ENCODE measurements at regions not wholly inside any gene's neighbourhood (a gene's known extent, or its start where the extent isn't known, plus 50 kb on each side); places are given as distances from the start of the nearest gene placed in this dataset.
"Not testable (repeated sequence)": the region's sequence is repeated elsewhere in the genome, so short reads cannot be mapped to it uniquely, and the experiment has no call there.

DNA sequence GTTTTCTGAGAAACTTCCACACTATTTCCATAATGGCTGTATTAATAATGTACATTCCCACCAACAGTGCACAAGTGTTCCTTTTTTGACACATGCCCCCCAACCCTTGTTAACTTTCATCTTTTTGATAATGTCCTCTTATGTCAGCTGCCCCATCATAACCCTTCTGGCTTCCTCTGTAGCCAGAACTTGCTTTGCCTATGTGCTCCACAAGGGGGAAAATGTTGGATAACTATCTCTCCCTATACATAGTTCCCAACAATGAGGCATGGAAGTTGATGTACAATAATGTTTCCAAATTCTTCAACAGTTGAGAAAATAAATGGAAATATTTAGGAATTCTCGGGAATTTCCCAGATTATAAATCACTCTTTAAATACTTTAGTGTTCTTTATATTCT lies 142.9 kb downstream of the ASB9 start:
- no peak for DNase-seq (ENCODE audit: extremely low read depth, low read depth, low spot score)

DNA sequence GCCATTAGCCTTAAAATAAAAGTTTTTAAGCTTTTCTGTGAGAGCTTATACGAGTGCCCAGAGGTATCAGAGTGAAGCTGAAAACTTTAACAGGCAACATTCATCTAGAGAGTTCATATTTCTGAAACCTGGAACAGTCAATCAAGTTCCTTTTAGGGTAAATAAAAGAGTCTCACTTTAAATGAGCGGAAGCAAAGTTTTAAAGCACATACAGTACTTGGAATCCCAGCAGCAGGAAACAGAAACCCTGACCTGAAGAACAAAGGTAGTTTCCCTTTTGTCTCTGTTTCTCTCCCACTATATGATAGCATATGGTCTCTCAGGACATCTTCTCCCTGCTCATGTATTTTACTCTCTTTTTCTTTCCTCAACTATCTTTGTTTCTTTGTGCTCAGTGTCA lies 153.0 kb downstream of the ASB9 start:
- no peak for DNase-seq (ENCODE audit: extremely low read depth, low read depth, low spot score)

- no peak for DNase-seq (ENCODE audit: extremely low read depth, low read depth, low spot score)
Observed at GRCh38 chrX:15114743-15115566, 154.9 kb downstream of the ASB9 start.

DNA sequence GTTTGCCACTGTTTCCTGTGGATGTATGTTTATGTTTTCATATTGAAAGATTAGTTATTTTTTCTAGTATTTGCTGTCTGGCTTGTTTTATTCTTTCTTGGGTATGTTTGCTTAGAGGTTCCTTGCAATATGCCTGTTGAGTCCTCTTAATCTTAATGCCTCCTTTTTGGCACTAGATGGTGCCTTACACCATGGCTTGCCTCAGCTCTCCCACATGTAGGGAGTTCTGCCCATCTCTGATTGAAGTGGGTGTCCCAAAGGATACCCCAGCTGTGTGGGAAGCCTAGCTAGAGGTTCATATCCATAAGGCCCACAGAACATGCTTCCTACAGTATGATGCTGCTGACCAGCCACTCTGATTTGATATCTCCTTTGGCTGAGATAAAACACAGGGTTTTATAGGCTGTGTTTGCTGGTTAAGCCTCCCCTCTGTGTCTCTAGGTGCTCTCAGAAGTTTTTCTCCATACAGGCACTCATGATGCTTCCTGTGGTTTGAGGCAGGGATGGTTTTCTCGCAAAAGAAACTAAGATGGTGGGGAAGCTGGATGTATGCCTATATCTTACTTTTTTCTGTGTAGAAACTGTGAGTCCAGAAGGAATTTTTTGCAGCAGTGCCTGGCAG lies 162.4 kb downstream of the ASB9 start:
- DNase-seq (ENCODE audit: extremely low read depth, low read depth, low spot score), result no peak

DNA sequence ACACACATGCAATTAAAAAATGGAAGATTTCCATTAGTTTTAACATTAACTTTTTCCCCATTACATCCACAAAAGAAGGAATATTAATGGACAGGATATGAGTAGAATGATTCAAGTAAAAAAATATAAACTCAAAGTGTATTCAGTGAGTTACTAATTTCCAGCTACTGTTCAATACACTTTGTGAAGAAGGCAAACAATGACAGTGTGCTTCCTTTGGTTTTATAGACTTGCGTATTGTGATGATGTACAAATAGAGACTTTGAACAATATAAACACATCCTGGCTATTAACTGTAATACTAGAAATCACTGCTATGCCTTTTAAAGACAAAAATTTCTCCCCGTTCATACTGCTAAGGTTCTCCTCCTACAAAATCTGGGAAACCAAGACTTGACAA lies 171.4 kb downstream of the ASB9 start:
- no peak for DNase-seq (ENCODE audit: extremely low read depth, low read depth, low spot score)

- DNase-seq (ENCODE audit: extremely low read depth, low read depth, low spot score), result no peak
Observed at GRCh38 chrX:15087747-15088146, 182.1 kb downstream of the ASB9 start.

- DNase-seq (ENCODE audit: extremely low read depth, low read depth, low spot score), result no peak
Observed at GRCh38 chrX:15073313-15073712, 196.6 kb downstream of the ASB9 start.

- DNase-seq (ENCODE audit: extremely low read depth, low read depth, low spot score), result no peak
Observed at GRCh38 chrX:15072880-15073279, 197.0 kb downstream of the ASB9 start.

DNA sequence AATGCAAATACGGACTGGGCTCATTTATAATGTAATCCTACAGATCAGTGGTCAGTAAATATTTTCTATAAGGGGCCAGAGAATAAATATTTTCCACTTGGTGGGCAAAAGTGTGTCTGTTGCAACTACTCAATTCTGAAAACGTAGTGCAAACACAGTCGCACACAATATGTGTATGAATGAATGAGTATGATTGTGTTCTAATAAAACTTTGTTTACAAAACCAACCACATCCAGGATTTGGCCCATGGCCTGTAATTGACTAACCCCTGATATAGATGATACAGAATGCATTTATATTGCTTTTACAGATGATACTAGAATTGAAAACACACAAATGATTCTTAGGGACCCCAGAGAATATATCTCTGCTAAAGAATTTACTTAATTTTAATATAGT lies 197.6 kb downstream of the ASB9 start:
- no peak for DNase-seq (ENCODE audit: extremely low read depth, low read depth, low spot score)

DNA sequence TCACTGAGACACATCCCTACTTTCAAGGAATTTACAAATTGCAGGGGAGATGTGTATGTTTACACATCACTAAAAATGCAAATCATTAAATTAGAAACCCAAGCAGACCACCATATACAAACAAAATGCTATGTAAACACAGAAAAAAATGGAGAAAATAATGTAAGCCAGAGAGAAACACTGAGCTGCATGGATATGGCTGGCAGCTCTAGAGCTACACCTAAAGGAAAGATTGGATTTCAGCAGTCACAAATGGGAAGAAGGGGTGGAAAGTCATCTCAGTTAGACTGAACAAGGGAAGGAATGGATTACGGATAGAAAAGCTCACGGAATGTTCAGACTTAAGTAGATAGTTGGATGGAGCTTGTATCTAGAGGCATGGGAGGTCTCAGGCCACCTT lies 186.3 kb downstream of the MOSPD2 start:
- DNase-seq (ENCODE audit: extremely low read depth, low read depth, low spot score), result no peak

DNA sequence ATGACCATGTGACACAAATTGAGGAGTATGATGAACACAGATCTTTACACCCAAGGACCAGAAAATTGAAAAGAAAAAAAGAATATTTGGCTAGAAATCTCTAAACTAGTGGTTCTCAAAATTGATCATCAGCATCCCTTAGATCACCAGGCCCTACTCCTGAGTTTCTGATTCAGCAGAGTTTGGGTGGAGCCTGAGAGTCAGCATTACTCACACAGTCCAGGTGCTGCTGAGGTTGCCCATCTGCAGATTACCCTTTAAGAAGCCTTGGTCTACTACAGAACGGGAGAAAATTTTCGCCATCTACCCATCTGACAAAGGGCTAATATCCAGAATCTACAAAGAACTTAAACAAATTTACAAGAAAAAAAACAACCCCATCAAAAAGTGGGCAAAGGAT lies 182.8 kb downstream of the MOSPD2 start:
- no peak for DNase-seq (ENCODE audit: extremely low read depth, low read depth, low spot score)

DNA sequence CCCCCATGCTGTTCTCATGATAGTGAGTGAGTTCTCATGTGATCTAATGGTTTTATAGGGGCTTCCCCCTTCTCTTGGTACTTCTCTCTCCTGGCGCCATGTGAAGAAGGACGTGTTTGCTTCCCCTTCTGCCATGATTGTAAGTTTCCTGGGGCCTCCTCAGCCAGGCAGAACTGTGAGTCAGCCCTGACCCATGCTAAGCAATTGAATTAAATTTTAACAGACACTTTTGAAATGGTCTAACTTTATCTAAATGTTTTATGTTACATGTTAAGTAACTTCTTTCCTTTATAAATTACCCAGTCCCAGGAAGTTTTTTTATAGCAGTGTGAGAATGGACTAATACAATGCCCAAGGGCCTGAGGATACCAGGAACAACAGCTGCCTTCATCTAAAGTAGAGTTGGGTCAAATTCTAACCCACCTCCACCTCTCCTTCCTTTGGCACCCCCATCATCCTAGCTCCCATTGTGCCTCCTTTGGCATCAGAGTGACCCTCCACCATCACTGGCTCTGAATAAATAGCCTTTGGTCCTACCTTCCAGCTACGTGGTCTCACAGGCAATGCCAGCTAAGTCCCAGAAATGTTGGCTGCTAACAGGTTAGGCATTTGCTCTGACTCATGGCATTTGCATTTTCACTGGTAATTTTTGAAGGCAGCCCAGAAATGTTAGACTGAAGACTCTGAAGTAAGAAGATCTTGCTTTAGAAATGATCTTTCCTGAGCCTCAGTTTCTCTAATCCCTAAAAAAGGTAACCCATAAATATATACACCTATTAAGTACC lies 182.1 kb downstream of the MOSPD2 start:
- DNase-seq (ENCODE audit: extremely low read depth, low read depth, low spot score), result no peak

DNA sequence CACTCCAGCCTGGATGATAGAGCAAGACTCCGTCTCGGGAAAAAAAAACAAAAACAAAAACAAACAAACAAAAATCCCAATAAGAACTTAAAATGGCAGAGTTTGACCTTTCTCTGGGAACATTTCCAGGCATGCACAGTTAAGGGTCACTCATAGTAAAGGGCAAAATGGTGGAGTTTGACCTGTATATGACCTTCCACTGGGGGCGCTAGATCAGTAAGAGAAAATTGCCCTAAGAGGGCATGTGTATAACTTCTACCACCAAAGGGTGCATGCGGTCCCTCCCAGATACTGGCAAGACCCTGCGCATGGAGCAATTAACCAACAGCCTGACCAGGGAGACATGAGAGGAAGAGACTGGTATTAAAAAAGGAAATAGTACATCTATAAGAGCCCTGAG lies 177.2 kb downstream of the MOSPD2 start:
- DNase-seq (ENCODE audit: extremely low read depth, low read depth, low spot score), result no peak

- no peak for DNase-seq (ENCODE audit: extremely low read depth, low read depth, low spot score)
Observed at GRCh38 chrX:15043538-15043937, 170.3 kb downstream of the MOSPD2 start.

- DNase-seq (ENCODE audit: extremely low read depth, low read depth, low spot score), result no peak
Observed at GRCh38 chrX:15033917-15034316, 160.7 kb downstream of the MOSPD2 start.

DNA sequence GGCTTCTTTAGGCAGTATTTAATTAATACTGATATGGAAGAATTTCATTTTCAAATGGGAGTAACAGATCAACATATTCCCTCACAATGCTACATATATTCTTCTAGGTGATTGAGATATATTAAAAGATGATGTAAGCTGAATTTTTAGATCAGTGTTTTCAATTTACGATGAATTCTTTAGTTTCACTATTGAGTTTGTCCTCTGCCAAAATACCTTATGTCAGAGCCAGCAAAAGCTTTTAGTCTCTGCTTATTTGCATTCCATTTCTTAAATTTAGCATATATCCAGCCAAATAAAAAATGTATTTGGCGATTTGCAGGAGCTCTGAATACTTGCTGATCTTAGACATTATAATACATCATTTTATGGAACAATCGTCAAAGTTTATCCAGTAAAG lies 144.3 kb downstream of the MOSPD2 start:
- no peak for DNase-seq (ENCODE audit: extremely low read depth, low read depth, low spot score)

- no peak for DNase-seq (ENCODE audit: extremely low read depth, low read depth, low spot score)
Observed at GRCh38 chrX:15016051-15016450, 142.8 kb downstream of the MOSPD2 start.

- DNase-seq (ENCODE audit: extremely low read depth, low read depth, low spot score), result no peak
Observed at GRCh38 chrX:15014281-15014680, 141.1 kb downstream of the MOSPD2 start.

DNA sequence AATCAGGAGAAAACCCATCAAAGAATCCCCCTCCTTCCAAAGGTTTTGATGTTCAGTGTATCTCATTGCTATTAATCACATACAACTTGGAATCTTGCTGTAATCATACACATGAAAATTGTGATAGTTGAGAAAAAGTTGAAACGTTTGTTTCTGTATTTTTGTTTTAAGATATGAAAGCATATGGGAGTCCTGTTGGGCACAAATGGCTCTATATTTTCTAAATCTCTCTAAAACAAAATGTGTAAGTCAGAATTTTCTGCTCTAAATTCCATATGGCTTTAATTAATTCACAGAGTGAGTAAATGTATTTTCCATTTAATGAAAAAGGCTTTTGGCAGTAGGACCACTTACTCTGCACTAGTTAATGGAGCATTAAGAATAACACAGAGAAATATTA lies 140.2 kb downstream of the MOSPD2 start:
- DNase-seq (ENCODE audit: extremely low read depth, low read depth, low spot score), result no peak

DNA sequence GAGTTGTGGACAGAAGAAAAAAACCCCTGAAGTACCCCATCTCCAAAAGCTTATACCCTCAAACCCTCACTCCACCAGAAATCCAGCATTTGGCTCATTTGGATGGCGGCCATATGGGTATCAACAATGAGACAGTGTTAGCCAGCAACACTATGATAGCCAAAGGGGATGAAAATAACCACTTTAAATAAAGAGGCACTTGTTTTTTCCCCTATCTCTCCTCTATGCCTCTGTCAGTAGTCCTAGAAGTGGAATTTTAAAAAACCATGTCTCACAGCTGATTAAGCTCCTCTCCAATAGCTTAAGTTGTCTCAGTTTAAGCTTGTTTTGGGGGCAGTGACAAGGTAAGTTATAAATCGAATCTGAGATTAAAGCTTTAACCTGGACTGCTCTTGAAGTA lies 124.0 kb downstream of the MOSPD2 start:
- DNase-seq (ENCODE audit: extremely low read depth, low read depth, low spot score), result no peak

- DNase-seq (ENCODE audit: extremely low read depth, low read depth, low spot score), result not testable (repeated sequence)
Observed at GRCh38 chrX:14984425-14984824, 111.2 kb downstream of the MOSPD2 start.

All from glomerular endothelial cell (primary cell).